8988T (cell line): ENCODE measurements at regions not wholly inside any gene's neighbourhood (a gene's known extent, or its start where the extent isn't known, plus 50 kb on each side); places are given as distances from the start of the nearest gene placed in this dataset.

Source experiments
- DNase-seq: peaks from one replicate; pipeline ENCODE4 v3.0.0; 2011

DNA sequence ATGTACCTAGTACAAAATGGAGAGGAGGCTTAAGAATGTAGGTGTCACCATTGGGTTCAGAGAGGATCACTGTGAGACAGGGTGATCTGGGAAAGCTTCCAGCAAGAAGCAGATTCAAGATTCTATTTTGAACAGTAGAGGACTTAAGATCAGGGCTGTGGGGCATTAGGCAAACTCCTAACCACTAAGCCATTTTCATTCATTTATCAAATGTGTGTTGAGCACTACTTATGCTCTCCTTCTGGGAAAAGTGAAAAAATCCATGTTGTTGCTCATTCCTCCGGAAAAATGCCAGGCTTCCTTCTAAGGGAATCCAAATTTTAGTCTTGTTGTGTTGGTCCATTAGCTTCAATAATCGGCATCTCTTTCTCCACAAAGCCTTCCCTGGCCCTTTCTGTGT is 163.4 kb downstream of the NUAK1 start:
- DNase-seq = no peak

GRCh38 chr12:105977236-105977635 is 161.5 kb downstream of the NUAK1 start:
- DNase-seq = no peak

DNA sequence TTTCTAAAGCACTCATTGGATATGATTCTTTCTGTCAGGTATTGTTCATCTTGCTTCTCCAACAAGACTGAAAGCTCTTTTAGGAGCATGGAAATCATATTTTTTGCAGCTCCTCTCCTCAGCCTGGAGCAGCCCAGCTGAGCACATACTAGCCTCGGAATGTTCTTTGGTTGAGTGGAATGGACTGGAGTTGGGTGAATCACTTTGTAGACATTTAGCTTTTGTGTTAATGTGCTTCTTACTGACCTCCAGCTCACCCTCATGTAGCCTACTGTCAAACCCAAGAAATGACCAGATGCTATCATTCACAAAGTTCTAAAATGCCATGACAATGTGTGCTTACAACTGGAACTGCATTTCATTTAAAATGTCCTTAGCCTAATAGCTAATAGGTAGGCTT is 161.1 kb downstream of the NUAK1 start:
- no peak for DNase-seq

DNA sequence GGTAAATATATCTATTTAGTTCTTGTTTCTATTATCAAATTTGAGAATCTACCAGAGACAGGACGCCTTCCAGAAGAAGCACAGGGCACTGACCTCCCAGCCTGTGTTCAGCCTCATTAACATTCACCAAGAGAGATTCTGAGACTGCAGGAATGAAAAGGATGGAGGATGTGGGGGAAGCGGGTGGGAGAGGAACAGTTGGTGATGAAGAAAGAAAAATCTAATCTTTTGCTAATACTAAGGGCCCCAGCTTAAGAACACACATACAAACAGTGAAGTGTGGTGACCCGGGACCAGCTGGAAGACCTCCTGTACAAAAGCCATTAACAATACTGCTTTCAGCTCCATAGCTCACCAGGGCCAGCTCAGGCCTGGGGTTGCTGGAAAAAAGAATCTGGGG is 160.5 kb downstream of the NUAK1 start:
- DNase-seq = no peak

DNA sequence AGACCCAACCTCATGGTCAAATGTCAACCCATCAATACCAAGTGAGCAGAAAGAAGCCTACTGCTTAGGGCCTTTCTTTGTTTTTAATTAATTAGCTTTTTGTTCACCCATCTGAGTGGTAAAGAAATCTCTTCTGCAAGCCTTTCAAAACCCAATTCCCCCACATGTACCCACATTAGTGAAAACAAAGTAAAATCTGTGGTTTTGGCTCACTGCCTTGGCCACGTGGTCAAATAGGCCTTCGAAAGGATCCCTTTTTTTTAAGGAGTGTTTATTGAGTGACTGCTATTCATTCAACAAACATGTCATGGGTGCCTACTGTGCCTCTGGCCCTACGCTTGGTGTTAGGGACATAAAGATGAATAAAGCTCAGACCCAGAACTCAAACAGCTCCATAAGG is 160.1 kb downstream of the NUAK1 start:
- no peak for DNase-seq

- DNase-seq = no peak
Measured at GRCh38 chr12:105980085-105980484, 158.7 kb downstream of the NUAK1 start.

GRCh38 chr12:105980533-105980932 is 158.2 kb downstream of the NUAK1 start:
- DNase-seq = no peak

DNA sequence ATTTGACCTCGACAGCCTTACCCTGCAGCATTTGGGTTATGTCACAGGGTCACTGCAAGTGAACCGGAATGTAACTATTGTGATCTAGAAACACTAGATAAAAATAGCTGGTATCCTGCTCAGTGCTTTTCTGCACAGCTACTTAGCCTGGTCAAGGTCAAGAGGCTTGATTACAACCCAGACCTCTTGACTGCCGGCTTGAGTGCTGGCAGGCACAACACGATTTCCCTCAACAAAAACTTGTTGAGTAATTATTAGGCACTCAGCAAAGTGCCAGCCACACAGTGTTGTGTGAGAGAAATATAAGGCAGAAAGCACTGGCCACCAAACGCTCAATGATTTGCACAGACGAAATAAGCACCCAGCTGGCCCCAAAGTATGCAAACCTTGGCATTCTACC is 156.7 kb downstream of the NUAK1 start:
- no peak for DNase-seq

- no peak for DNase-seq
Measured at GRCh38 chr12:105983622-105984320, 155.0 kb downstream of the NUAK1 start.

GRCh38 chr12:105985383-105985782 is 153.4 kb downstream of the NUAK1 start:
- DNase-seq = no peak

GRCh38 chr12:105986779-105987684 is 151.7 kb downstream of the NUAK1 start:
- DNase-seq = no peak

DNA sequence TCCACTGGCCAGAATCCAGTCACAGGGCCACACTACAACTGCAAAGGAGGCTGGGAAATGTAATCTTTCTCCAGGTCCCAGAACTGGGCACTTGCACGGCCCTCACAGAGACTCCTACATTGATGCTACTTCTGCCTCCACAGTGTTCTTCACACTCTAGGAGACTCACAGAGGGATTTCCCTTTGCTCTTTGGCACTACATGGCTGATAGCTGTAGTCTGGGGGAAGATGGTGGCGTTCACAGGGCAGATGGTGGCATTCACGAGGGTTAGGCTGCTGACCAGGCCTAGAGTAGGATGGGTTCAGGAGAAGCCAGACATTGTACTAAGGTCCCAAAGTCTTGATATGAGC is 151.1 kb downstream of the NUAK1 start:
- no peak for DNase-seq

- DNase-seq = no peak
Measured at GRCh38 chr12:105992849-105993740, 145.7 kb downstream of the NUAK1 start.

DNA sequence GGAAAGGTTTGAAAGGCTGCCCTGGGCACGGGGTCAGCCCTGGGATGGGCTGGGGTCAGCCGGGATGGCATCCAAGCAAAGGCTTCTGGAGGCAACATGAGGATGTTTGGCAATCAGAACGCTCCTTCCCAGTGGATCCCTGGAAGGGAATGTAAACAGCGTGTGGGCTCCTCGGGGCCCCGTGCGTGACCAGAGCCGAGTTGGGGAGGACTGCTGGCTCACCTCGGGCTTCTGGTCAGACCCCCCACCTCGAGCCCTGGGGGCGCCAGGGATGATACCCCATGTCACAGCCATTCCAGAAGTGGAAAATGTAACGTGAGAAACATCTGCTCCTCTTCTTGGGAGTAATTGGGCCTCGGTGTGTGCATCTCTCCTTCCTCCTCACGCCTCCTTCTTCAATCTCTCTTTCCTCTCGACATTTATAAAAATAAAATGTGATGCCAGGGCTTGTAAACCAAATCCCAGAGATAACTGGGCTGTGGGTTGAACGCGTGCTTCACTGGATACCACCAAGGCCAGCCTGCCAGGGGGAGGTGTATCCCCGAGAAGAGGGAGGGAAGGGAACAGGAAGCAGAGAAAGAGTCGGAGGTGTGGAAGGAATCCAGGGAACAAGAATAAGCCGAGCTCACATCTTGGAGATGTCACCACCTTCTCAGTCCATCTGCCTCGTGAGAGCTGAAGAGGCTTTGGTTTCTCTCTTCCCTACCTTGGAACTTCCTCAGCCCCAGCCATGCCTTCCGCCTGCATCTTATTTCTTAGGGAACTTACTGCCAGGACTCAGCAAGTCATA is 144.8 kb downstream of the NUAK1 start:
- no peak for DNase-seq

DNA sequence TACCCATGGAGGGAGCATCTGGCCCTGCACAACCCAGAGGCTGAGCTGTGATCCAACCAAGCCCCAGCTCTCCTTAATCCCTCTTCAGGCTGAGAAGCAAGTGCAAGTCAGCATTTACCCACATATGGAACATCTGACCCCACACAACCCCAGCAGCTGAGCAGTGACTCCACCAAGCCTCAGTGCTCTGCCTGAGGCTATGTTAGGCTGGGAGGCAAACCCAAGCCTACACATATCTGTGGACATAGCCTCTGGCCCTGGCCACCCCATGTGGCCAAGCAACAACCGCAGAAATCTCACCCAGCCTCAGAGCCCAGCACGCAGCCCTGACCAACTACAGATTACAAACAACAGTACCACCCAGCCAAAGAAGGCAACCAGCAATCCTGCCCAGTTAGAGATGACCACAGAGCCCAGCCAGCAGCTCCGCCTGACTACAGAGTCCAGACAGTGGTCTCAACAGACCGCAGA is 142.8 kb downstream of the NUAK1 start:
- DNase-seq = no peak

GRCh38 chr12:105998561-105998960 is 140.2 kb downstream of the NUAK1 start:
- no peak for DNase-seq

DNA sequence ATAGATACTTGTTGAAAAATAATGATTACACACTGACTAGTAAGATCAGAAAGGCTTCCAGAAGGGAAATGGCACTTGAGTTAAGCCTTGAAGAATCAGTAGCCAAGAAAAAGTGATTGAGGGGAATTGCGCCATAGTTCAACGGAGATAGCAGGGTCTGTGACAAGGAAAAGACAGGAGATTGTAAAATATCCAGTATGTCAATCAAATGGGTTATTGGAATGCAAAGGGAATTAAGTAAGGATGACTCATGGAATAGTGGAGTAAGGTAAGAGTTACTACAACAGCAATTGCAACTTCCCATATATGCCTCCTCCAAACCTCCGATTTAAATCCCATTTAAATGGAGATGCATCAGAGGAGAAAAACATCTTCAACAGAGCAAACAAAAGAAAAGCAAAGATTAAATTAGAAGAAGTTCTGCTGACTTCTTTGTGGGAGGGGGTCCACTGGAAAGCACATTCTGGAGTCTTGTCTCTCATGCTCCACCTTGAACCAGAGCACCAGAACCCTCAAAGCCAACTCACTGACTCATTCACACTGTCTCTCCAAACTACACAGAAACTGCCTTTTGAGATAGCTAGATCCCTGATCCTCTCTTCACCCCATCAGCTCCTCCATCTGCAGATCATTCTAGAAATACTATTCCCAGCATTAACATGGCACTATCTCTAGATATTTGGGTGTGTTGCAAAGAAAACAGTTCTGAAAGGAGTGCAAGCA is 138.2 kb downstream of the NUAK1 start:
- no peak for DNase-seq

DNA sequence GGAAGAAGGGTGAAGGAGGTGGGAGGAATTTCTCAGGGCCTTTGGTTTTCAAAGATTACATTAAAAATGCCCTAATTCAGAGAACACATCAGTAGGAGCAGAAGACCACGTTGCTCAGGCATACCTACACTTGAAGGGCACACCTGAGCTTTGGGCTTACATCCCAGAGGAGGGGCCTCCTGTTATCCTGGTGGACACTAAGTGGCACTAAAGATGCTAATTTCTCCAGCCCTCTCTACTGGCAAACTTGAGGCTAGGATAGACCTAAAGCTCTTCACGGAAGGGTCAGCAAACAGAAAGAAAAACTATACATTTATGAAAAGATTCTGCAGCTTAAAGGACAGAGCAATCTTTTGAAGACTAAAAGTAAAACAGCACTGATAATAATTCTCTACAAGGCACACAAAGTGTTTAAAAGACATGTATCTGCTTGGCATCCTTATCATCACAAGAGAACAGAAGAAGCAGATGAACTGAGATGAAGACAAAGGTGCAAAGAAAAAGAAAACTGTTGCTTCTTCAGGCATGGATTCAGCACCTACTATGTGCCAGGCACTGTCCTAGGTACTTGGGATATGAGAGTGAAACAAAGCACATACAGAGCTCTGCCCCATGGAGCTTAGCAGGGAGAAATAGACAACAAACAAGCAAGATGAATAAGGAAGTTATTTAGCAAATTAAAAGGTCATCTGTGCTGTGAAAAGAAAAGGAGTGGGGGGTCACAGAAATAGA is 137.5 kb downstream of the NUAK1 start:
- DNase-seq = no peak

DNA sequence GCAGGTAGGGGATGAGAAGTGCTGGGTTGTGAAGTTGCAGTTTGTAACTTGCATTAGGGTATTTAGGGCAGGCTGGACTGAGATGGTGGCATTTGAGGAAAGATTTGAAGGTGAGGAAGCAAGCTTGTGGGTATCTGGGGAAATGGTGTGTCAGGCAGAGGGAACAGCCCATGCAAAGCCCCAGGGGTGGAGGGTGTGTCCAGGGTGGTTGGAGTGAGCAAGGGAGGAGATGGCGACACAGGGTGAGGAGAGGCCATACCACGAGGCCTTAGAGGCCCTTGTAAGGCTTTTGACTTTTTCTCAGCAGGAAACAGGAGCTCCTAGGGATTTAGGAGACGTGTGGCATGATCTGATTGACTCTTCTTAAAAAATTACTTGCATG is 136.9 kb downstream of the NUAK1 start:
- DNase-seq = no peak

GRCh38 chr12:106003297-106003696 is 135.5 kb downstream of the NUAK1 start:
- DNase-seq = no peak

DNA sequence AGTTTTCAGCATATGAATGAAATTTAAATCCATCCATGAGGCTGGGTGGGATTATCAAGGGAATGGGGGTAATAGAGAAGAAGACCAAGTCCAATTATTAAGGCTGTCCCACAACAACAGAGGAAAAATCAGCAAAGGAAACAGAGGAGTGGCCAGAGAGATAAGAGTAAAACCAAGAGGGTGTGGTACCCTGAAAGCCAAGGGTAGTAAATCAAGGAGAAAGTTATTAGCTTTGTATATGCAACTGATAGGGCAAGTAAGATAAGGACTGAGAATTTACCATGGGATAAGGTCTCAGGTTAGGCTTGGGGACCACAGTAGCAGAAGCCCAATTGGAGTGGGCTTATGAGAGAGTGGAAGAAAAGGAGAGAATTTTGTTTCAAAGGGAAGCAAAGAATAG is 134.5 kb downstream of the NUAK1 start:
- no peak for DNase-seq
